ENCODE measurements at regions not wholly inside any gene's neighbourhood (a gene's known extent, or its start where the extent isn't known, plus 50 kb on each side); places are given as distances from the start of the nearest gene placed in this dataset.

DNA sequence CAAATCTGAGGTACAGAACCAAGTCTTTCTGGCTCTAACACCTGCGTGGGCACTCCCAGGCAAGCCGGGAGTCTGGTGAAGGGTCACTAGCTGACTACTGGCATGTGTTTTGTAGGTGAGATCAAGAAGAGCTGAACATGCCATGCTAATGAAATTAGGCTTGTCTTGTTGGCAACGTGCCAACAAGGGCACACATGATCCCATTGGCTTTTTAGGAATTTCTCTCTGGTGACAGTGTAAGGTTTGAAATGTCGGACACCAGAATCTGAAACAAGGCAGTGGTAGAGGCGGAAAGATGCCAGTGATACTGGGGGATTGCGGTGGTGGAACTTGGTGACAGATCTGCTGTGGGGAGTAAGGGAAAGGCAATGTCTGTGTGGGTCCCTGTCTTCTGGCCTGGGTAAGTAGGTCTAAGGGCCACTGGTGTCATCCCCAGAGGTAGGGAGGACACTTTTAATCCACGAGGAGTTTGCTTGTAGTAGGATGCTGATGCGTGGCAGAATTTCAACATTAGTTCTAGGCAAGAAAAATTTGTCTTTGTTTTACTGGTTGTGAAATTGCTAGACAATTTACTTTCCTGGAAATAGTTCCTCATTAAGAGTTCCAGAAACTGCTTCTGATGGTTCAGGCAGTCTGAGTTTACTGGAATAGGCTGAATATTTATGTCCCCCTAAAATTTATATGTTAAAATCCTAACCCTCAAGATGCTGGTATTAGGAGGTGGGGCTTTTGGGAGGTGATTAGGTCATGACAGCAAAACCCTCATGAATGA is 52.6 kb upstream of the ACMSD start:
- Histone ChIP-seq H3K36me3 (no peaks in the 10 kb centered on the region), H3K4me3 (no peak overlapping the region), H3K27ac (no peak overlapping the region), H3K27me3 (no peaks in the 10 kb centered on the region), H3K9me3 (no peaks in the 10 kb centered on the region), H3K4me1 (peaks cover 0 to 4% (median 0%) of the 10 kb centered on the region in 4 donors)
- TF ChIP-seq POLR2A (IDR thresholded peaks at IDR 0.05) (no peak), EP300 (IDR thresholded peaks at IDR 0.05) (peak in 1 of 4 donors; percentile 14)
- 67 to 76% methylated on average over 8 of the region's 8 CpGs for whole genome bisulfite sequencing, 2 donors
- DNase-seq (no peak), ATAC-seq (ENCODE audit: low FRiP score in 2 of 2) (no peak)

DNA sequence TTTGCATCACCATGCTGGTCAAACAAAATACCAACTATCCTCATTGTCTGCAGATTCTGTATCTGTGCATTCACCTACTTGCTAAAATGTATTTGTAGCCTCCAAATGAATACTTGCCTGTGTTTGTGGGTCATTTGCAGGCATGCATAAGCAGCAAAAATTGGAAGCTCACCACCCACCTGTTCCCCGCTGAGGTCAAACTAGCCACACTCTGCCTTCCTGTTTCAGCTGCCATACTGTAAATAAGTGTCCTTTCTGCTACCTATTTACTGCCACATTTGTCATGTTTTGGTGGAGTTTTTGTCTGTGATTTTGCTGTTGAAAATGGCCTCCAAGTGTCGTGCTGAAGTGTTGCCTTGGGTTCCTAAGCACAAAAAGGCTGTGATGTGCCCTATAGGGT is 50.0 kb upstream of the ACMSD start:
- Histone ChIP-seq H3K36me3 (no peaks in the 10 kb centered on the region), H3K4me1 (peaks cover 0 to 4% (median 0%) of the 10 kb centered on the region in 4 donors), H3K4me3 (no peak overlapping the region), H3K27ac (no peak overlapping the region), H3K9me3 (no peaks in the 10 kb centered on the region), H3K27me3 (no peaks in the 10 kb centered on the region)
- WGBS, 2 donors: 81 to 87% methylated on average over 2 of the region's 2 CpGs
- no peak for ATAC-seq (ENCODE audit: low FRiP score in 2 of 2)
- DNase-seq: no peak
- TF ChIP-seq, protein P1, sequence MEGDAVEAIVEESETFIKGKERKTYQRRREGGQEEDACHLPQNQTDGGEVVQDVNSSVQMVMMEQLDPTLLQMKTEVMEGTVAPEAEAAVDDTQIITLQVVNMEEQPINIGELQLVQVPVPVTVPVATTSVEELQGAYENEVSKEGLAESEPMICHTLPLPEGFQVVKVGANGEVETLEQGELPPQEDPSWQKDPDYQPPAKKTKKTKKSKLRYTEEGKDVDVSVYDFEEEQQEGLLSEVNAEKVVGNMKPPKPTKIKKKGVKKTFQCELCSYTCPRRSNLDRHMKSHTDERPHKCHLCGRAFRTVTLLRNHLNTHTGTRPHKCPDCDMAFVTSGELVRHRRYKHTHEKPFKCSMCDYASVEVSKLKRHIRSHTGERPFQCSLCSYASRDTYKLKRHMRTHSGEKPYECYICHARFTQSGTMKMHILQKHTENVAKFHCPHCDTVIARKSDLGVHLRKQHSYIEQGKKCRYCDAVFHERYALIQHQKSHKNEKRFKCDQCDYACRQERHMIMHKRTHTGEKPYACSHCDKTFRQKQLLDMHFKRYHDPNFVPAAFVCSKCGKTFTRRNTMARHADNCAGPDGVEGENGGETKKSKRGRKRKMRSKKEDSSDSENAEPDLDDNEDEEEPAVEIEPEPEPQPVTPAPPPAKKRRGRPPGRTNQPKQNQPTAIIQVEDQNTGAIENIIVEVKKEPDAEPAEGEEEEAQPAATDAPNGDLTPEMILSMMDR (IDR thresholded peaks at IDR 0.05): no peak
- TF ChIP-seq POLR2A (IDR thresholded peaks at IDR 0.05) (no peak), POLR2AphosphoS5 (IDR thresholded peaks at IDR 0.05) (no peak), EP300 (IDR thresholded peaks at IDR 0.05) (no peak)
